ENCODE measurements at regions not wholly inside any gene's neighbourhood (a gene's known extent, or its start where the extent isn't known, plus 50 kb on each side); places are given as distances from the start of the nearest gene placed in this dataset.

DNA sequence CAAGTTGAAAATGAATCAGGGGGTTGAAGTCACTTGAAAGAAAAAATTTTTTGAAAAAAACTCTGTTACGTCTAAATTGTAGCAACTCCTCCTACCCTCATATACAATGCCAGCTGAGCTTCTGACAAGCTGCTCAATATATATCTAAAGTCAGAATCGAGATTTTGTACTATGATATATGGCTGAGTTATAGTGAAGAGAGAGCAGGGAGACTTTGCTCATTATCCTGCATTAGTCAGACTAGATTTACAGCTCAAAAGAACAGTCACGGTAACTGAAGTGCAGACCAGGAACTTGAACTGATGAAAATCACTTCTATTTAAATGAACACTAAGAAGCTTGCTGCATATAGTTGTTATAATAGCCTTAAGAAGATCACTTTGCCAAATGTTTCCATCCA lies 153.1 kb downstream of the LACC1 start (continued):
- TF ChIP-seq LARP7 (IDR thresholded peaks at IDR 0.05) (no peak), EZH2 (IDR thresholded peaks at IDR 0.05; ENCODE audit: borderline replicate concordance, control insufficient read depth, low read depth, low read length) (no peak), ZNF217 (IDR thresholded peaks at IDR 0.05) (no peak)
- TF ChIP-seq, protein P1, sequence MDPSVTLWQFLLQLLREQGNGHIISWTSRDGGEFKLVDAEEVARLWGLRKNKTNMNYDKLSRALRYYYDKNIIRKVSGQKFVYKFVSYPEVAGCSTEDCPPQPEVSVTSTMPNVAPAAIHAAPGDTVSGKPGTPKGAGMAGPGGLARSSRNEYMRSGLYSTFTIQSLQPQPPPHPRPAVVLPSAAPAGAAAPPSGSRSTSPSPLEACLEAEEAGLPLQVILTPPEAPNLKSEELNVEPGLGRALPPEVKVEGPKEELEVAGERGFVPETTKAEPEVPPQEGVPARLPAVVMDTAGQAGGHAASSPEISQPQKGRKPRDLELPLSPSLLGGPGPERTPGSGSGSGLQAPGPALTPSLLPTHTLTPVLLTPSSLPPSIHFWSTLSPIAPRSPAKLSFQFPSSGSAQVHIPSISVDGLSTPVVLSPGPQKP (IDR thresholded peaks at IDR 0.05; ENCODE audit: low read depth, low read length), result no peak

DNA sequence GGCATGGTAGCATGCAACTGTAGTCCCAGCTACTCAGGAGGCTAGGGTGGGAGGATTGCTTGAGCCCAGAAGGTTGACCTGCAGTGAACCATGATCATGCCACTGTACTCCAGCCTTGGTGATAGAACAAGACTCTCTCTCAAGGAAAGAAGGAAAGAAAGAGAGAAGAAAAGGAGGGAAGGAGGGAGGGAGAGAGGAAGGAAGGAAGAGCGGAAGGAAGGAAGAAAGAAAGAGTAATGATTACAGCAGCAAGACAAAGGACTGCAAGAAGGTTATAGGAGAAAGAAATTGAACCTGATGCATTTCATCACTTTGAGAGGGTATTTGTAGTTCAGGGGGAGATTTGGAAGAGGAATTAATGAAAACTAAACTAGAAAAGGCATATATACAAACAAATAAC lies 155.7 kb downstream of the LACC1 start:
- FAIRE-seq, result no peak
- H3K4me3 ChIP-seq, result no peak overlapping the region
- 82% methylated on average over 1 of the region's 1 CpG for WGBS (ENCODE audit: insufficient coverage, insufficient replicate concordance, low lambda C conversion rate, missing lambda C conversion rate)
- no peak overlapping the region for H3K27ac ChIP-seq (ENCODE audit: control insufficient read depth, insufficient read depth)
- RAD21 ChIA-PET (ENCODE audit: unreplicated experiment), result no interaction called here
- H3K79me2 ChIP-seq (ENCODE audit: control insufficient read depth, insufficient read depth, low read length), result no peaks in the 10 kb centered on the region
- BruUV-seq (replicated peaks), result no TSS peak
- H4K20me1 ChIP-seq (ENCODE audit: control insufficient read depth, insufficient read depth), result no peaks in the 10 kb centered on the region
- H2AFZ ChIP-seq (ENCODE audit: control insufficient read depth, low read depth, low read length), result no peak overlapping the region
- intact Hi-C loops (cut with micrococcal nuclease; ENCODE audit: unreplicated experiment), result no loop called here
- no peaks in the 10 kb centered on the region for H3K4me1 ChIP-seq (ENCODE audit: control insufficient read depth, insufficient read depth, low read length)
- CTCF ChIA-PET, result no interaction called here
- in situ Hi-C loops (cut with MboI), result no loop called here
- DNase-seq (ENCODE audit: low read depth, low spot score), result no peak
- no peak for ATAC-seq
- no peaks in the 10 kb centered on the region for H3K36me3 ChIP-seq (ENCODE audit: control insufficient read depth in 2 of 2, insufficient read depth in 2 of 2, low read length in 1 of 2)
- SMC1A ChIA-PET (ENCODE audit: uncharacterized antibody, unreplicated experiment), result no interaction called here
- no peaks in the 10 kb centered on the region; the same call in 2 of the 3 replicates for H3K9me3 ChIP-seq (replicated peaks; ENCODE audit: control insufficient read depth, insufficient read depth, low read length)
- H3K4me2 ChIP-seq (ENCODE audit: control insufficient read depth, insufficient read depth), result no peak overlapping the region
- POLR2A ChIA-PET, result no interaction called here
- no peaks in the 10 kb centered on the region for H3K27me3 ChIP-seq (replicated peaks in 1 of 2; ENCODE audit: control insufficient read depth in 2 of 2, insufficient read depth in 2 of 2, low read length in 1 of 2)
- H3K9ac ChIP-seq (ENCODE audit: control insufficient read depth, insufficient read depth, low read length), result no peak overlapping the region
- TF ChIP-seq, protein P2, sequence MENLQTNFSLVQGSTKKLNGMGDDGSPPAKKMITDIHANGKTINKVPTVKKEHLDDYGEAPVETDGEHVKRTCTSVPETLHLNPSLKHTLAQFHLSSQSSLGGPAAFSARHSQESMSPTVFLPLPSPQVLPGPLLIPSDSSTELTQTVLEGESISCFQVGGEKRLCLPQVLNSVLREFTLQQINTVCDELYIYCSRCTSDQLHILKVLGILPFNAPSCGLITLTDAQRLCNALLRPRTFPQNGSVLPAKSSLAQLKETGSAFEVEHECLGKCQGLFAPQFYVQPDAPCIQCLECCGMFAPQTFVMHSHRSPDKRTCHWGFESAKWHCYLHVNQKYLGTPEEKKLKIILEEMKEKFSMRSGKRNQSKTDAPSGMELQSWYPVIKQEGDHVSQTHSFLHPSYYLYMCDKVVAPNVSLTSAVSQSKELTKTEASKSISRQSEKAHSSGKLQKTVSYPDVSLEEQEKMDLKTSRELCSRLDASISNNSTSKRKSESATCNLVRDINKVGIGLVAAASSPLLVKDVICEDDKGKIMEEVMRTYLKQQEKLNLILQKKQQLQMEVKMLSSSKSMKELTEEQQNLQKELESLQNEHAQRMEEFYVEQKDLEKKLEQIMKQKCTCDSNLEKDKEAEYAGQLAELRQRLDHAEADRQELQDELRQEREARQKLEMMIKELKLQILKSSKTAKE (IDR thresholded peaks at IDR 0.05; ENCODE audit: low read depth, poor library complexity, severe bottlenecking), result no peak
- TF ChIP-seq, protein P3, sequence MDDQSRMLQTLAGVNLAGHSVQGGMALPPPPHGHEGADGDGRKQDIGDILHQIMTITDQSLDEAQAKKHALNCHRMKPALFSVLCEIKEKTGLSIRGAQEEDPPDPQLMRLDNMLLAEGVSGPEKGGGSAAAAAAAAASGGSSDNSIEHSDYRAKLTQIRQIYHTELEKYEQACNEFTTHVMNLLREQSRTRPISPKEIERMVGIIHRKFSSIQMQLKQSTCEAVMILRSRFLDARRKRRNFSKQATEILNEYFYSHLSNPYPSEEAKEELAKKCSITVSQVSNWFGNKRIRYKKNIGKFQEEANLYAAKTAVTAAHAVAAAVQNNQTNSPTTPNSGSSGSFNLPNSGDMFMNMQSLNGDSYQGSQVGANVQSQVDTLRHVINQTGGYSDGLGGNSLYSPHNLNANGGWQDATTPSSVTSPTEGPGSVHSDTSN (IDR thresholded peaks at IDR 0.05; ENCODE audit: insufficient replicate concordance, low read depth, low read length), result no peak
- TF ChIP-seq PAX8 (IDR thresholded peaks at IDR 0.05), result no peak
- no peak for TF ChIP-seq MTA2 (IDR thresholded peaks at IDR 0.05; ENCODE audit: low read depth)
- no peak for TF ChIP-seq ETV6 (conservative IDR thresholded peaks at IDR 0.05 in 1 of 2, IDR thresholded peaks at IDR 0.05 in 1 of 2; ENCODE audit: borderline replicate concordance in 1 of 2, low read depth in 1 of 2)
- no peak for TF ChIP-seq CHD1 (IDR thresholded peaks at IDR 0.05; ENCODE audit: low read depth, low read length)
- no peak for TF ChIP-seq SIX5 (IDR thresholded peaks at IDR 0.05; ENCODE audit: low read depth, low read length, severe bottlenecking)
- no peak for TF ChIP-seq ZNF24 (IDR thresholded peaks at IDR 0.05)
- TF ChIP-seq, protein P4, sequence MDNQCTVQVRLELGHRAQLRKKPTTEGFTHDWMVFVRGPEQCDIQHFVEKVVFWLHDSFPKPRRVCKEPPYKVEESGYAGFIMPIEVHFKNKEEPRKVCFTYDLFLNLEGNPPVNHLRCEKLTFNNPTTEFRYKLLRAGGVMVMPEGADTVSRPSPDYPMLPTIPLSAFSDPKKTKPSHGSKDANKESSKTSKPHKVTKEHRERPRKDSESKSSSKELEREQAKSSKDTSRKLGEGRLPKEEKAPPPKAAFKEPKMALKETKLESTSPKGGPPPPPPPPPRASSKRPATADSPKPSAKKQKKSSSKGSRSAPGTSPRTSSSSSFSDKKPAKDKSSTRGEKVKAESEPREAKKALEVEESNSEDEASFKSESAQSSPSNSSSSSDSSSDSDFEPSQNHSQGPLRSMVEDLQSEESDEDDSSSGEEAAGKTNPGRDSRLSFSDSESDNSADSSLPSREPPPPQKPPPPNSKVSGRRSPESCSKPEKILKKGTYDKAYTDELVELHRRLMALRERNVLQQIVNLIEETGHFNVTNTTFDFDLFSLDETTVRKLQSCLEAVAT (IDR thresholded peaks at IDR 0.05), result no peak
- TF ChIP-seq, protein P5, sequence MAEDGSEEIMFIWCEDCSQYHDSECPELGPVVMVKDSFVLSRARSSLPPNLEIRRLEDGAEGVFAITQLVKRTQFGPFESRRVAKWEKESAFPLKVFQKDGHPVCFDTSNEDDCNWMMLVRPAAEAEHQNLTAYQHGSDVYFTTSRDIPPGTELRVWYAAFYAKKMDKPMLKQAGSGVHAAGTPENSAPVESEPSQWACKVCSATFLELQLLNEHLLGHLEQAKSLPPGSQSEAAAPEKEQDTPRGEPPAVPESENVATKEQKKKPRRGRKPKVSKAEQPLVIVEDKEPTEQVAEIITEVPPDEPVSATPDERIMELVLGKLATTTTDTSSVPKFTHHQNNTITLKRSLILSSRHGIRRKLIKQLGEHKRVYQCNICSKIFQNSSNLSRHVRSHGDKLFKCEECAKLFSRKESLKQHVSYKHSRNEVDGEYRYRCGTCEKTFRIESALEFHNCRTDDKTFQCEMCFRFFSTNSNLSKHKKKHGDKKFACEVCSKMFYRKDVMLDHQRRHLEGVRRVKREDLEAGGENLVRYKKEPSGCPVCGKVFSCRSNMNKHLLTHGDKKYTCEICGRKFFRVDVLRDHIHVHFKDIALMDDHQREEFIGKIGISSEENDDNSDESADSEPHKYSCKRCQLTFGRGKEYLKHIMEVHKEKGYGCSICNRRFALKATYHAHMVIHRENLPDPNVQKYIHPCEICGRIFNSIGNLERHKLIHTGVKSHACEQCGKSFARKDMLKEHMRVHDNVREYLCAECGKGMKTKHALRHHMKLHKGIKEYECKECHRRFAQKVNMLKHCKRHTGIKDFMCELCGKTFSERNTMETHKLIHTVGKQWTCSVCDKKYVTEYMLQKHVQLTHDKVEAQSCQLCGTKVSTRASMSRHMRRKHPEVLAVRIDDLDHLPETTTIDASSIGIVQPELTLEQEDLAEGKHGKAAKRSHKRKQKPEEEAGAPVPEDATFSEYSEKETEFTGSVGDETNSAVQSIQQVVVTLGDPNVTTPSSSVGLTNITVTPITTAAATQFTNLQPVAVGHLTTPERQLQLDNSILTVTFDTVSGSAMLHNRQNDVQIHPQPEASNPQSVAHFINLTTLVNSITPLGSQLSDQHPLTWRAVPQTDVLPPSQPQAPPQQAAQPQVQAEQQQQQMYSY (CRISPR knock-in tag; IDR thresholded peaks at IDR 0.05), result no peak

Data from GM12878 (cell line).